ENCODE measurements at regions not wholly inside any gene's neighbourhood (a gene's known extent, or its start where the extent isn't known, plus 50 kb on each side); places are given as distances from the start of the nearest gene placed in this dataset.

DNA sequence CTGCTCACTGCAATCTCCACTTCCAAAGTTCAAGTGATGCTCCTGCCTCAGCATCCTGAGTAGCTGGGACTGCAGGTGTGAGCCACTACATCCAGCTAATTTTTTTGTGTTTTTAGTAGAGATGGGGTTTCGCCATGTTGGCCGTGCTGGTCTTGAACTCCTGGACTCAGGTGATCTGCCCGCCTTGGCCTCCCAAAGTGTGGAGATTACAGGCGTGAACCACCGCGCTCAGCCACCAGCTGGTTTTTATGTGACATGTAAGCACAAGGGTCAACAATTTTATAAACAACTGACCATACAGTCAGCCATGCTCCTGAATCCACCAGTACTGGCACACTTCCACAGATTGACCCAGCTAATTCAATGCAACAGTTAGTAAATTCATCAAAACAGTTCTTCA is 526.3 kb upstream of the LRRC4C start:
- TF ChIP-seq, protein P1, sequence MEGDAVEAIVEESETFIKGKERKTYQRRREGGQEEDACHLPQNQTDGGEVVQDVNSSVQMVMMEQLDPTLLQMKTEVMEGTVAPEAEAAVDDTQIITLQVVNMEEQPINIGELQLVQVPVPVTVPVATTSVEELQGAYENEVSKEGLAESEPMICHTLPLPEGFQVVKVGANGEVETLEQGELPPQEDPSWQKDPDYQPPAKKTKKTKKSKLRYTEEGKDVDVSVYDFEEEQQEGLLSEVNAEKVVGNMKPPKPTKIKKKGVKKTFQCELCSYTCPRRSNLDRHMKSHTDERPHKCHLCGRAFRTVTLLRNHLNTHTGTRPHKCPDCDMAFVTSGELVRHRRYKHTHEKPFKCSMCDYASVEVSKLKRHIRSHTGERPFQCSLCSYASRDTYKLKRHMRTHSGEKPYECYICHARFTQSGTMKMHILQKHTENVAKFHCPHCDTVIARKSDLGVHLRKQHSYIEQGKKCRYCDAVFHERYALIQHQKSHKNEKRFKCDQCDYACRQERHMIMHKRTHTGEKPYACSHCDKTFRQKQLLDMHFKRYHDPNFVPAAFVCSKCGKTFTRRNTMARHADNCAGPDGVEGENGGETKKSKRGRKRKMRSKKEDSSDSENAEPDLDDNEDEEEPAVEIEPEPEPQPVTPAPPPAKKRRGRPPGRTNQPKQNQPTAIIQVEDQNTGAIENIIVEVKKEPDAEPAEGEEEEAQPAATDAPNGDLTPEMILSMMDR (IDR thresholded peaks at IDR 0.05) = no peak
- TF ChIP-seq POLR2A (IDR thresholded peaks at IDR 0.05) = no peak

Data from esophagus squamous epithelium (tissue), 4 donors.